GM20000 (cell line): ENCODE measurements at regions not wholly inside any gene's neighbourhood (a gene's known extent, or its start where the extent isn't known, plus 50 kb on each side); places are given as distances from the start of the nearest gene placed in this dataset.

ENCODE experiments used
- DNase-seq: peaks from one replicate; pipeline ENCODE4 v3.0.0; 2012; ENCODE audit warnings: low spot score
- CTCF ChIP-seq: IDR thresholded peaks from 2 replicates; pipeline ENCODE4 v1.5.1; 2012; ENCODE audit warnings: mild to moderate bottlenecking, control low read depth; ENCODE audit errors: extremely low read depth, missing control alignments

- TF ChIP-seq CTCF, result no peak
- no peak for DNase-seq
These were observed 706.8 kb downstream of the SLC4A3 start for GRCh38 chr2:220334210-220334609.

- TF ChIP-seq CTCF, result no peak
- no peak for DNase-seq
These were observed 707.6 kb downstream of the SLC4A3 start for GRCh38 chr2:220334871-220335590.

DNA sequence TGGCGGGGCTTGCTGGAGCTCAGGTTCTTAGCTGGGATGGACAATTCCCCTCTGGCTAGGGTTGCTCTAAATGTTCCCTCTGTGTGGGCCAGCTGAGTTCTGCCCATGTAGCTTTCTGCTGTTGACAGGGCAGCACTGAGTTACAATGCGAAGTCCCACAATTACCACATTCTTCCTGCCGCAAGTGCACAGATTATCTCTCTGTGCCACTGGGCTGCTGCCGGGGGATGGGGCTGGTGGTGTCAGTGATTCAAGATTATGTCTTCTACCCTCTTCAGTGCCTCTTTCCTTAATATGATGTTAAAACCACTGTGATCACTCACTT lies 708.1 kb downstream of the SLC4A3 start:
- no peak for DNase-seq

DNA sequence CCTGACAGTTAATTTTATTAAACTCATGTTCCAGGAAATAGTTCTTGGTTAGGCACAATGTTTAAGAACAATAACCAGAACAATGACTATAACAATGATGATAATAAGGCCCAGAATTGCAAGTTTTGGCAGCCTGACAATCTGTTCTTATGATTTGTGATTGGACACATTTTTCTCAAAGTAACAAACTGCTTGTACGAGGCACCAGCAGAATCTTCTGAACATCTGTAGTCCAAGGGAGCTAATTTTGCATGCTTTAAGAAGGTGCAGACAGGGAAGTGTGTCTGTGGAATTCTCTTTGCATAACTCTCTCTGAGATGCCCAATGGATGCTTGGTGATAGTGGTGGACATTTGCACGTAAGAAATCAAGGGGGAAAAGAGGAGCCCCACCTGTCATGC lies 709.3 kb downstream of the SLC4A3 start:
- DNase-seq, result no peak
- no peak for TF ChIP-seq CTCF

More for the DNA sequence above, 708.1 kb downstream of the SLC4A3 start:
- TF ChIP-seq CTCF, result no peak

DNA sequence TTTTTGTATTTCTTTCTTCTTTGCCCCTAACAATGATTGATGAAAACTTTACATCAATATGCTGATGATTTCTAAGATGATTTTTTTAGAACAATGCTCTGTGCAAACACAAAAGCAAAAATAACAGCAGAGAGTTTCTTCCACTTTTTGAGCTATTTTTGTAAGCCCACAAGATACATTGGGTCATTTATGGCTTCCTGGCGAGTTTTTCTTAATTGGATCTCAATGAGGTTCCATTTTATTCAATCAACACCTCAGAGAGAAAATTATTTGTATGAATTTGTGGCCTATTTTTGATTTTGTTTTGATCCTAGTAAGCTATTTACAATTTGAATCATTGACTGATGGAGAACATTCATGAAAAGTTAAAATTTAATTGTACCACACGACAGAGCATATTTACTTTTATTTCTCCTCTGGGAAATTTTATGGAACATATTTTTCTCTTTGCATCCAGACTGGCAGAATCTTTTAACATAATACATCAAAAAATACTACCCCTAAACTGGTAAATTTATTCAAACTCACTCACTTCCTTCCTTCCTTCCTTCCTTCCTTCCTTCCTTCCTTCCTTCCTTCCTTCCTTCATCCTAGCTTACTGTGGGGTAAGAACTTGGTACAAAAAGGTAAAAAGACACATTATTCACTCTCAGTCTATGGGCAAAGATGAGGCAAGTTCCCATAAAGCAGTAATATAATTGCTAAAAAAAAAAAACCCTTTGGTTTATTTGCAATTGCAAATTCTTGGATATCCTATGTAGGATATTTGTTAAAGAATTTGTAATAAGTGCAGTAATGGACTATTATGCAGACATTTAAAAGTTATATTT lies 710.4 kb downstream of the SLC4A3 start:
- TF ChIP-seq CTCF, result no peak
- no peak for DNase-seq

DNA sequence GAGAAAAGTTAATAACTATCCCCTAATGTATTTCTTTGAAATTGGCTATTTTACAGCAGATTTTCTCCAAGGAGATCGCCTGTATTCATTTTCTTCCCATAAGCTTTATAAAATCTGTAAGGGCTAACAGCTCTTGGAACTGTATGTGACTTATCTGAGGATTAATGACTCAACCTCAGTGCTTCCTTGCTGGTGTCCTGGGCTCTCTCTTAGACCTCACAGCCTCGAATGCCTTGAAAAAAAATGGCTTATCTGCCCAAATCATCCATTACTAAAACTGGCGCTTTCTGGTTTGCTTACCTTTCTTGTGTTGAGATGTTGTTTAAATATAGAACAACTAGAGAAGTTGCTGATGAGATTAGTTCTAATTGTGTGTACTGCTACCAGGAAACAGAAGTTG lies 713.6 kb downstream of the SLC4A3 start:
- TF ChIP-seq CTCF, result no peak
- no peak for DNase-seq

DNA sequence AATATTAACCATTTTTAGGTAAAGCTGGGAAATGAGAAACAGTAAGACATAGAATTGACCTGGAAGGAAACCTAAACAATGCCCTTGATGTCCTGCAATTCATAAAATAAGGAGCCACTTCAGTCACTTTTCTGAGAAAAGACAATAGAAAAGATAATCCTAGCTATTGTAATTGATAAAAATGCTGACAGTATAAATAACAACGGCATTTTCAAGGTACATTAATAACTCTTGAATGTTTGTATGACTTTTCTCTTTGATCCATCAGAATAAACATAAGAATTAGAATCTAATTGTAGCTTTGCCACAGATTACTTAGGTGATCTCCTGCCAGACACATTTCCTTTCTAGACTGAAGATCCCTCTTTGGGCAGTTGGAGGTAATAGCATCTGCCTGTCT lies 719.5 kb downstream of the SLC4A3 start:
- DNase-seq, result no peak

More for the DNA sequence above, 719.5 kb downstream of the SLC4A3 start:
- no peak for TF ChIP-seq CTCF
